Right lung (tissue), 2 donors: ENCODE measurements at regions not wholly inside any gene's neighbourhood (a gene's known extent, or its start where the extent isn't known, plus 50 kb on each side); places are given as distances from the start of the nearest gene placed in this dataset.
A peak's percentile ranks its signal among the peaks of the same experiment; 100 is the strongest.

Source experiments
- DNase-seq, 2 donors: peaks; one replicate each; pipeline ENCODE4 v3.0.0-alpha.2; 2013

DNA sequence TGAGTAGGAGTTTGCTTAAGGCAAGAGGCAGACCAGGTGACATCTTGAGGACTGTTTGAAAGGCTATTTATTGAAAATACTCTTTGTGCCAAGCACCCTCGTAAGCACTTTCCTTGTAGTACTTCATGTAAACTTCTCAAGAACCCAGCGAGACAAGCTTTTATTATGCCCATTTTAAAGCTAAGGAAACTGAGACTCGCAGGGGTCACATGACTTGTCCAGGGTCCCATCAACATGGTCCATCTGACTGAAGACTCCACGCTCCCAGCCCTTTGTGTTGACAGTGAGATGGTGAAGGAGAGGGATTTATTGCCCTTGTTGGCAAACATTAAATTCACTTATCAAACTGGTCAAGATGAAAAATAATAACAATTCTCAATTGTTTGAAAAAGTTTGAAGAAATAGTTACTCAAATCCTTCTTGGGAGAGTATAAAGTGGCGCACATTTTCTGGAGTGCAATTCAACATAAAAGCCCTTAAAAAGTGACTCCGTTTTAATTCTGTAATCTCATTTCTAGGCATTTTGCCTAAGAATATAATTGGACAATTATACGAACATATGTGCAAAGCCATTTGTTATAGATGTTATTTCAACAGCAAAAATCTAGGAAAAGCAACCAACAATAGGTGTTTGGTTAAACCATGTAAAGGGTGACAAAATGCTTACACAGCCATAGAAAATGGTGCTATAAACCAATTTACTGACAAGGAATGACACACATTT lies 270.5 kb upstream of the NCKAP5 start:
- no peak for DNase-seq

DNA sequence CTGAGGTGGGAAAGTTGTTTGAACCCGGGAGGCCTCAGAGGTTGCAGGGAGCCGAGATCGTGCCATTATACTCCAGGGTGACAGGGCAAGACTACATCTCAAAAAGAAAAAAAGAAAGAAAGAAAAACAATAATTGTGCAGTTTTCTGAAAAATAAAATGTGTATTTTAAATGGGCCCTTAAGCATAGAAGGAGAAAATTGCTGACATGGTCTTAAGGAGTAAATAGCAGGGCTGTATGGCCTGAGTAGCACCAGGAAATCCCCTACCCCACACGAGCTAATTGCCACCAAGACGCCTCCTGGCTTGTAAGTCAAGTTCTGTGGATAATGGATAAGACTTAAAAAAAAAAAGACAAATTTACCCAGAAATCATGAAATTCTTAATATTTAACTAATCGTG lies 271.4 kb upstream of the NCKAP5 start:
- DNase-seq = no peak

DNA sequence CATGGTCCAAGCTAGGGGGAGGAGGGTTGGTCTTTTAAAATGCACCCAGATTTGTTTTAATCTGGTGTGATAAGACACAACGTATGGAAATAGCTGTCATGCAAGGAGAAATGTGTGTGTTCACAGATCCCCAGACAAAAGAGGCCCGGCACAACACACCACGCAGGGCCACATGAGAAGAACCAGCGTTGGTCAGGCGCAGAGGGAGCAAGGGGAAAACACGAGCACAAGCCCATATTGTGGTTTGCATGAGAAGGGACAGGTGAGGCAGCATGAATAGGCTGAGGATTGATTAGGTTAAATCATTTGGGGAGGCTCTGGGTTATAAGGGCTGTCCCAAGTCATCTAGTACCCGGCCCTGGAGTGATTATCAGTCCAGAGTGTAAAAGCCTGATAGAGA lies 272.5 kb upstream of the NCKAP5 start:
- no peak for DNase-seq

DNA sequence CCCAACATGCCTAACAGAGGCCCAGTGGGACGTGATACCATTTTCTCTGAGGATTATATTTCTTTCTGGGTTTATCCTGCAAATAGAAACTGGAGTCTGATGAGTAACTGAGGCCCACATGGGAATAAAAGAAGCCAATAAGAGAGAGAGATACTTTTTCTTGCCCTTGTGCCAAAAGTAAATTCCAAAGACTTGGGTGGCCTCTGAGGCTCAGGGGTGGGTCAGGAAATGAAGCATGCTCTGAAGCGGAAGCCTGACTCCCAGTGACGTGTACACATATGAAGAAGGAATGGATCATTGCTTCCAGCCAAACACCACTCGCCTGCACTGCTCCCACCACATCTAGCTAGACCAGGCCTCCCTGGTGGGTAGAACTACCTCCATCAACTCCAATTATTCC lies 273.6 kb upstream of the NCKAP5 start:
- DNase-seq = no peak

DNA sequence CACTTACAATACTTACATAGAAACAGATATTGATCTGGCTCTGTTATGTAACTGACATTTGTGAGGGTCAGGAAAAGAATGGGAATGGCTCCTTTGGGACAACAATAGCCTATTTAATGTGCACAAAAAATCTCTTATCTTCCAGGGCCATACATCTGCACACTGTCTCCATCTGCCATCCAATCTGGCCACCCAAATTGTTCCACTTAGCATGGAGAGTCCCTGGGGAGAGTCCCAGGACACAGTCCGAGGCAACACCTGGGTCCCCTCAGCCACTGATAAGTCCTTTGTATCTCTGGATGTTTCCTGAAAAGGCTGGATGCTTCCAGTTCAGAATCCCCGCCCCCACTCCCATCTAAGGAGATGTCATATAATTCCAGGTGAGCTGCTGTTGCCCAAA lies 274.2 kb upstream of the NCKAP5 start:
- no peak for DNase-seq

DNA sequence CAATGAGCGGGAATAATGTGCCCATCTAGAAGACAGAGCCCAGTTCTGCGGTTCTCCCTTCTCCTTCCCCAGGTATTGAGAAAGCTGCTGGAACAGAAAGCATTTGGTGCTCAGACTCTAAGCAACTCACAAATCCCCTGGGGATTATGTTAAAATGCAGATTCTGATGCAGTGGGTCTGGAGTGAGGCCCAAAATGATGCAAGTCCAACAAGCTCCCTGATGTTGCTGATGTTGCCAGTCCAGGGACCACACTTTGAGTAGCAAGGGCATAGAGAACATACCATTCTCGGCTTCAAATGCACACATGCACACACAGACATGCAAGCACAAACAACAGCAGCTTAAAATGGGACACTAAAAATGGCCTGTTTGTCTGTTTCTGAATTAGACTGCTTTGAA lies 274.8 kb upstream of the NCKAP5 start:
- no peak for DNase-seq

DNA sequence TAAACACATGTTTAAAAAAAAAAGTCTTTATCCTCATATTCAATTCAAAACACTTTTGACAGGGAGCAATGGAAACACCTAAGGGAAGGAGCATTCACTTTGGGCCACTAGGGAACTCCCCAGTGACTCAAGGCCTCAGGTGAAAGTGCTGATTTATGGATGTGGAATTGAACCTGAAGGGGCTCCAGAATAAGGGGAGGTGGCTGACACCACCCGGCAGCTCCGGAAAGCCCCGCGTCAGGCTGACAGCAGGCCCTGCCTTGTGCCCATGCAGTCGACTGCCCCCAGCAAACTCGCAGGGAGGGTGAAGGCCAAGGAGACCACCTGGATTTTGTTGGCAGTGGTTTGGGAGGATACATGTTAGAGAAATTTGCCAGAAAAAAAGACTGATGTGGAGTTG lies 275.3 kb upstream of the NCKAP5 start:
- no peak for DNase-seq

DNA sequence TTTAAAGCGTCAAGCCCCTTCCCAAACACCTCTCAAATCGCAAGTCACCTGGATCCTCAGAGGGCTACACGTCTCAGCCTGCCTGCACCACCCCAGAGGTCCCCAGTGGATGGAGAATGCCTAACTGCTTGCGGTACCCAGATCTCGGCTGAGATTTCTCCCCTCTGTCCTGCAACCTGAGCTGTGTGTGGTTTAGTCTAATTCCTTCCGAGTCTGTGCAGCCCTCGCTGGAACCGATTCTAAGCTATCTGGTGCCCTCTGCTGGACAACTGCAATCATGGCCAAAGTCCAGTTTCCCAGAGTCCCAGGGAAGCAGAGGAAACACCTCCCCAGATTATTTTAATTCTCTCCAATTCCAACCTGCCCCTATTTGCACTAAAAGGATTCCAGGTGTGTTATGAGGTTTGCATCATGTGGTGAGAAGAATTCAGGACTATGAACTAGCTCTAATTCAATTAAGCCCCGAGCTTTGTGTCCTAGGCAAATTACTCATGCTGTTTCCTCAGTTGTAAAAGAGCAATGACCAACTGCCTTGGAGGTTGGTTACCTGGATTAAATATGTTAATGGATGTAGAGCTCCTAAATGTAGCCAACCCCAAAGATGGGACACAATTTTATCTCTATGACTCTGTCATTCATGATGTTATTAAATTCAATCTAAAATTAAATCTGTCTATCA lies 276.1 kb upstream of the NCKAP5 start:
- DNase-seq = peak; percentile 47 to 55

DNA sequence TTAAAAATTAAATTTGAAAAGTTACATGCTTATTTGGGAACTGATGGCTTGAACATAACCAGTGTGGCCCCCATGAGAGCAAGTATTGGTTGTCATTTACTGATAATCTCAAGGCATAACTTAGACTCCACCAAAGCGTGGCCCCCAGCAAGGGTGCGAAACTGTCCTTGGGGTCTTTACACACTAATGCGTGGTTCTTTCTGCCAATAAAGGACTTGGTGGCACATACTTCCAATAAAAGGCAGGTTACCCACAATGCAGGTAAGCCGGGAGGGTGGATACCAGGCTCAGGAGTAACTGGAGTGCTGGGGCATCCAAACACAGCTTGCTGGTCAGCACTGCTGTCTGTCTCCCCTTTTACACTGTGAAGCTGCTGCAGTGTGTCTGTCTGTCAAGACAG lies 278.2 kb upstream of the NCKAP5 start:
- DNase-seq = no peak

DNA sequence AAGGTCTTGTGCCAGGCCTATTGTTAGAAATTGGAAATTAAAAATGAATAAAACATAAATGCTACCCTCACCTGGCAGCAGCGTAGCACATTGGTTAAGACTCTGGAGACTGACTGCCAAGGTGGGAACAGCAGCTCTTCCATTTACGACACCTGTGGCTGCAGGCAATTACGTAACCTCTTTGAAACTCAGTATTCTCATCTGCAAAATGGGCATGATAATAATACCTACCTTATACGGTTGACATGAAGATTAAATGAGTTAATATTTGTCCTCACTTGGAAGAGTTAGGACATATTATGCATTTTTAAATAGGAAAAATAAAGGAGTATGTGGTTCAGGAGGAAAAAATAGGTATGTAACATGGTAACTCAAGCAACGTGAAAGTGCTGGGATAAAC lies 279.3 kb upstream of the NCKAP5 start:
- DNase-seq = no peak

DNA sequence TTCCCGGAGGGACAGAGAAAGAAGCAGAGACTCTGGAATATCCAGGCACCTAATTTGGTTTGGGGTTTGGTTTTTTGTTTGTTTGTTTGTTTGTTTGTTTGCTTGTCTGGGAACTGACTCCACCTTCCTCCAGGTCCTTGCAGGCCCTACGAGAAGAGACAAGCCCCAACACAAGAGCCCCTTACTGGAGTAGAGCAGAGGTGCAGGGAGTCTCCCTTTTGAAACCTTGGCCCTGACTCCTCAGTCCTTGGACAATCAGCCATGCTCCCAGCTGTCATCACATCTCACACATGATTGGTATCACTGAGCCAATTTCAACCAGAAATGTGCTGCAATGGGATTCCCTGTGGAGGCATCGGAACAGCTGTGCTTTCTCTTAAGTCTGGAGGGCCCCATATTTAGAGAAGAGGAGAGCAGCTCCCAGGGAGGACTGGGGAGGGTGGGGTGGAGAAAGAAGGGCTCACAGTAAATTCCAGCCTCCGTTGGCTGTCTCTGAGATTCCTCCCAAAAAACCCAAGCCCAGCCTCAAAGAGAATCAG lies 279.9 kb upstream of the NCKAP5 start:
- DNase-seq = no peak

DNA sequence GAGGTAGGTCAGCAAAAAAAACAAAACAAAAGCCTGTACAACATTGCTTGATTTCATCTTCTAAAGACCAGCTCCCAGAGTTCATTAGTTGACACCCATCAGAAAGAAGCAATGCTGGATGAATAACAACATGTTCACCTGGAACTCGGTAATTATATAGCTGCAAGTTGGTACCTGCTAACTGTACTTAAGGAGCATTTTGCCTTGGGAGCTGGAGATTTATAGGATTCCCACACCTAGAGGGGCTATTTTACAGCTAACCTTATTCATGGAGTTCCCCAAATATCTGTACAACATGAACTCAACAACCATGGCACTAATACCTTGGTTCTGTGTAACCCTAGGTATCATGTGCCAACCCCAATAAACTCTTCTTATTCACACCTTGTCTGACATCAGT lies 281.1 kb upstream of the NCKAP5 start:
- DNase-seq = no peak

DNA sequence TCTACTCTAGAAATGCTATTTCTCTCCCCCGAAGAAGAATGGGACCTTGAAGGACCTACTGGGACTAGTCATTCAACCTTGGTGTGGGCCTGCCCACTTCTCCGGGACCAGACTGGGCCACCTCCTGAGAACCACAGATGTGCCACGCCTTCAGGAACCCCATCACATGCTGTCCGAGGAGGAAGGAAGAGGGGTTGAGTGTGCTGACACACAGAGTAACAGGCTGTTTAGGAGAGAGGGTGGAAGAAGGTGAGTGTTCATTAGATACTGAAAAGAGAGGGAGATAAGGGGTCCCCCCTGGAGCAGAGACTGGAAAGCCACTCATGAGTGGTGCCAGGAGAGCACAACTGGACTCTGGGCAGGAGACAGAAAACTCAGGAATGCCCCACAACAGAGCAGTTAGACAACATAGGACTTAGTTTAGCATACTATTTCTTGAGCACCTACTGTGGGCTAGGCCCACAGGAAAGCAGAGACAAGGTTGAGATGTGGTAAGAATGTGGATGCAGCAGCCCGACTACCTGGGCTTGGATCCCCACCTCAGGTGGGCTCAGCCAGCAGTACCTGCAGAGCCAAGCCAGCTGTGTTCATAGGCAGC lies 286.4 kb upstream of the NCKAP5 start:
- no peak for DNase-seq

DNA sequence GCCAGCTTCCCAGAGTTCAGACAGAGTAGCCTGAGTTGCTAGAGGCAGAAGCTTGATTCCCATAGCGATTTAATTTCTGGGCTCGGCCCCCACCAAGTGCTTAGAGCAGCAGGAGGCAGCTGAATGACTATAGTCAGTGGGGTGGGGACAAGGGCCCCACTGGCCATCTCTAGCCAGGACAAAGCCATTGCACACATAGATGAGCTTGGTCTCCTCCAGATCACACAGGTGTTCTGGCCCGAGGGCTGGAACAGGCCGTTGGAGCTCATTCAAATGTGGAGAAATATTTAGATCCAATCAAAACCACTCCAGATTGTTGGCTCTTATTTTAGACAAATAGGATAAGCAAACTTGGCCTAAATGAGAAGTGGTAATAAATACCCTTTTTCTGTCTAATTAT lies 287.3 kb upstream of the NCKAP5 start:
- no peak for DNase-seq

DNA sequence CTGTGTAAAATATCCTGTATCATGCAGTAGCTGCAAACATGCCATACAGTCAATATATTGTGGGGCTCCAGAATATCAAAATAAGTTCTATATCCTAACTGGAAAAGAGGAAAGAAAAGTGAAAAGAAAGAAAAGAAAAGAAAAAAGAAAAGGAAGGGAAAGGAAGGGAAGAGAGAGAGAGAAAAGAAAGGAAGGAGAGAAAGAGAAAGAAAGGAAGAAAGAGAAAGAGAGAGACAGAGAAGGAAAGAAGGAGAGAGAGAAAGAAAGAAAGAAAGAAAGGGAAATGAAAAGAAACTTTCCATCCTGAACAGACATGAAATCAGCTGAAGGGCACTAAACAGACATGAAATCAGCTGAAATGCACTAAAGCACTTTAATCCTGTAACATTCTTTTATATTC lies 288.4 kb upstream of the NCKAP5 start:
- no peak for DNase-seq

DNA sequence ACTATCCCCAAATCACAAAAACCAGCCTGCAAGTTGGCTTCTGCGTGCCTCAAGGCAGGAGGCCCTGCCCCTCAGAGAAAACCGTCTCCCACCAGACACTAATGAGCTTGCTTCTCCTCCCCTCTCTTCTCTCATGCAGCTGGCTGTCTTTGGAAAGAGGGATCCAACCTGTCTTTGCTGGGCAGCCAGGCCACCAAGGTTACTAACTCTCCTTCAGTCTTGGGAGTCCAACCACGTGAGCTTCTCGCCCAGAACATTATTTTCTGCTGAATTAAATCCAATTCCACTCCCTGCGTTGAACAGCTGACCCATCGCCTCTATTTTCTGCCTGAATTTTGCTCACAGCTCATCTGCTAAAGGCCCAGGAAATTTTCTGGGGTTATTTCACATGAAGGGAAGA lies 291.3 kb upstream of the NCKAP5 start:
- DNase-seq = no peak

DNA sequence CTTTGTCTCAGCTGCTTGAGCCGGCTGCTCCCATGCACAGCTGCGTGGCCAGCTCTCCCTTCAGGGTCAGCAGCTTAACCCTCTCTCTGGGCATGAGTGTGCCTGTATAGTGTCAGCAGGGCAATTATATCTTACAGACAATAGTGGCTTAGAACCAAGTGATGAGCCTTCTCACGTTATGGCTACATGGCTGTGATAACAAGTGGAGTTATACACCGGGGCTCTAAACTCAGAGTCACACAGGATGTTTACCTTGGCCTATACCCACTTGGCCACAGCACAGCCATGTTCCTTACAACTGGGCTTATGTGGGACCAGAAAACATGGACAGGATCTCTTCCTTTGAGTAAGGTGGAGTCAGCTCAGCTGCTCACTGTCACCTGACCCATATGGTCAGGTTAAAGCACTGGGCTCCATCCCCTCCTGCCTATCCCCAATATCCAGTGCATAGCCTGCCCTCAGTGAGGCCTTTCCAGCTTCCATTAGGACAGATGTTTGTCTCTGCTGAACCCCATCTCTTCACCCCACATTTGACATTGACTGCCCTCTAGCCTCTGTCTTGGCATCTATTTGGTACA lies 294.2 kb upstream of the NCKAP5 start:
- no peak for DNase-seq

DNA sequence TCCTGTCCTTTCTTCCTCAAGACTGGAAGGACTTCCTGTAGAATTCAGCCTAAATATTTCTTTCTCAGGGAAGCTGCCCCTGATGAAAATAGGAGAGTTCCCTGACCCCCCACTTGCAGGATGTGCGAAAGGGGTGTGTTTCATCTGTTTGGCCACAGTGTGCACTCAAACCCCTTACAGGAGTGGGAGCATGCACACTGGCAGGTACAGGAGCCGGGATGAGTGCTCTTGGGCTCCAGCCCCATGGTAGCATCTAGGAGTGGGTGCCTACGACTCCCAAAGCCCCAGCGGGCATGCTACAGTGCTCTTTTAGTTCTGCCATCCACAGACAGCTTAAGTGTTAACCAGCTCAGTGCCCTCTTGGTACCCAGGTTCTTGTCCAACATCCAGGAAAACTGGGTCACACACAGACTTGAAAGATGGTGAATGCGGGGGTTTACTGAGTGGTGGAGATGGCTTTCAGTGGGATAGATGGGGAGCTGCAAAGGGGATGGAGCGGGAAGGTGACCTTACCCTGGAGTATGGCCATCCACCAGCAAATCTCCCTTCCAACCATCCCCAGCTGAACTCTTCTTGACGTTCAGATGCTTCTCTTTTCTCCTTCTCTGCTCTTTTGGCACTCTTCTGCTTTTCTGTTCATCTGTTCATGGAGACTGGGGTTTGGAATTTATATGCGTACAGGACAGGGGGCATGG lies 295.0 kb upstream of the NCKAP5 start:
- no peak for DNase-seq

DNA sequence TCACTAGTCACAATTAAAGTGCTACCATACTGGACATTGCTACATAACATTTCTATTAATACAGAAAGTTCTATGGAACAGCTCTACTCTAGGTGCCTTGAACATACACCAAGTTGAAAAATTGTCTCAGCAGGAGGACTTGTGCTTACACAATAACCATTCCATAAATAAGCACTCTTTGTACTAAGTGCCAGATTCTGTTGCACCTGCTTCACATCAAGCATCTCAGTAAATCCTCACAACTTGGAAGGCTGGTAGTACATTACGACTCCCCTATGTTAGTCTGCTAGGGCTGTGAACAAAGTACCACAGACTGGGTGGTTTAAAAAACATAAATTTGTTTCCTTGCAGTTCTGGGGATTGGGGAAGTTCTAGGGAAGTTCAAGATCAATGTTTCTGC lies 296.9 kb upstream of the NCKAP5 start:
- no peak for DNase-seq

DNA sequence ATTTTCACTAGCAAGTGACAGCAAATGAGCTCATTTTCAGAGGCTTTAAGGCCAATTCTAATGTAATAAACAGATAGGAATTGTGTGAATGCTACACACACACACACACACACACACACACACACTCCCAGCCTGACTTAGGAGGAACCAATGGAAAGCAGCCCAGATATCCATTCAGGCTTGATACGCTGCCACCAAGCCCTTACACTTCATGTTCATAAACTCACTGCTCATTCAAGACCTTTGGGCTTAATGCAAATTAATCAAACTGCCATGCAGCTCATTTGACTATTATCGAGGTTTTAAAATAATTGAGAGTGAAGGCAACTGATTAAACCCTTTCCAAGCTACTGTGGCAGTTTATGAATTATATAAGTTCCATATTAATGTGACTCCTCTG lies 298.9 kb upstream of the NCKAP5 start:
- DNase-seq = no peak

DNA sequence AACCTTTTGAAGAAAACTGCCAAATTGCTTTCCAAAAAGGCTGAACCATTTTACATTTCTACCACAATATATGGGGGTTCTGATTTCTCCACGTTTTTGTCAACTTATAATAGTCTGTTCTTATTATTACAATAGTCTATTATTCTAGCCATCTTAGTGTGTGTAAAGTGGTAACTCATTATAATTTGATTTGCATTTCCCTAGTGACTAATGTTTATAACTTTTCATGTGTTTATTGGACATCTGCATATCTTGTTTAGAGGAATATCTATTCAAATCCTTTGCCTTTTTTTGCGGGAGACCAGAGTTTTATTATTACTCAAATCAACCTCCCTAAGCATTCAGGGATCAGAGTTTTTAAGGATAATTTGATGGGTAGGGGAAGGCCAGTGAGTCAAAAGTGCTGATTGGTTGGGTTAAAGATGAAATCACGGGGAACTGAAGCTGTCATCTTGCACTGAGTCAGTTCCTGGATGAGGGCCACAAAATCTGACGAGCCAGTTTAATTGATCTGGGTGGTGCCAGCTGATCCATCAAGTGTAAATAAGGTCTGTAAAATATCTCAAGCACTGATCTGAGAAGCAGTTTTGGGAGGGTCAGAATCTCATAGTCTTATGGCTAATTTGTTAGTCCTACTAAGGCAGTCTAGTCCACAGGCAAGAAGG lies 303.4 kb upstream of the NCKAP5 start:
- DNase-seq = no peak

DNA sequence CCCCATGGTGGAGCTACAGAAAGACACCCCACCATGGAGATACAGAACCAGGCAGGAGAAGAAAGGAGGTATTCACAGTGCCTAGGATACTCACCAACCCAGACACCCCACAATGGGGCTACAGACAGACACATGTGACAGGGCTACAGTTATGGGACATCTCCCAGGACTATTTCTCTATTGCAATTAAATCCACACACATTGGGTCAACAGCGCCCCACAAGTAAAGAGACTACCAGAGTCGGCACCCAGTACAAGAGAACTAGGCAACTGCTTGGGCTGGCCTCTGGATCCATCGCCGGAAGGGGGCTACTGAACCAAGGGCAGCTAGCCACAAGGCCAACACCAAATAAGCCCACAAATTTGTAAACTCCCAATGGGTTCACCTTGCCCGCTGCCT lies 310.1 kb upstream of the NCKAP5 start:
- DNase-seq = no peak
